ENCODE measurements at regions not wholly inside any gene's neighbourhood (a gene's known extent, or its start where the extent isn't known, plus 50 kb on each side); places are given as distances from the start of the nearest gene placed in this dataset.

GRCh38 chr6:11471261-11471660 lies 66.3 kb upstream of the TMEM170B start:
- TF ChIP-seq ZNF891 (CRISPR knock-in tag; IDR thresholded peaks at IDR 0.05) (no peak), CTCF (CRISPR knock-in tag; IDR thresholded peaks at IDR 0.05) (no peak), ATF7 (IDR thresholded peaks at IDR 0.05) (no peak), ATF7 (CRISPR knock-in tag; IDR thresholded peaks at IDR 0.05) (no peak), SRSF1 (optimal IDR thresholded peaks at IDR 0.05; ENCODE audit: low read depth, low read length) (no peak)

All from HepG2 (cell line).